IMR-90 (cell line): ENCODE measurements at regions not wholly inside any gene's neighbourhood (a gene's known extent, or its start where the extent isn't known, plus 50 kb on each side); places are given as distances from the start of the nearest gene placed in this dataset.

ENCODE experiments used
- CEBPB ChIP-seq: IDR thresholded peaks from 2 replicates; pipeline ENCODE4 v1.6.1; 2012; ENCODE audit warnings: low read depth, low read length, improper control_type of control experiment
- TF ChIP-seq, protein P1 (sequence below): conservative IDR thresholded peaks from 2 replicates; pipeline ENCODE4 v1.5.1; 2012; ENCODE audit warnings: mild to moderate bottlenecking, low read depth, low read length, improper control_type of control experiment

DNA sequence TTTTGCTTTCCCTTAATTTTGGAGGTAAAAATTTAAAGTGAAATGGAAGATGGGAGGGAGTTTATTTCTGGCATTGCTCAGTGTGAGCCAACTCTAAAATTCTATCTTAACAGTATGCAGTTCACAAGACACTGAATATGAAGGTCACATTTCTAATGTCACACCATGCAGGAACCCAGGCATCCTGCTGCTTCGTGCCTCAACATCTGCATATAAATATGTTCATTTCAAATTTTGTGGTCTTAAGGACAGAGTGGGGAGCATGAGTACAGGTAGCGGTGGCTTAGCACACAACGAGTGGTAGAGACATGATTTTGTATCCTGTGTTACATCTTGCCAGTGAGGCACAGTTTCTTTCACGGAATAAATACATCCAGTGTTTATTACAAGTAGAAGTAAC lies 102.4 kb downstream of the ARL4C start:
- TF ChIP-seq, protein P1, sequence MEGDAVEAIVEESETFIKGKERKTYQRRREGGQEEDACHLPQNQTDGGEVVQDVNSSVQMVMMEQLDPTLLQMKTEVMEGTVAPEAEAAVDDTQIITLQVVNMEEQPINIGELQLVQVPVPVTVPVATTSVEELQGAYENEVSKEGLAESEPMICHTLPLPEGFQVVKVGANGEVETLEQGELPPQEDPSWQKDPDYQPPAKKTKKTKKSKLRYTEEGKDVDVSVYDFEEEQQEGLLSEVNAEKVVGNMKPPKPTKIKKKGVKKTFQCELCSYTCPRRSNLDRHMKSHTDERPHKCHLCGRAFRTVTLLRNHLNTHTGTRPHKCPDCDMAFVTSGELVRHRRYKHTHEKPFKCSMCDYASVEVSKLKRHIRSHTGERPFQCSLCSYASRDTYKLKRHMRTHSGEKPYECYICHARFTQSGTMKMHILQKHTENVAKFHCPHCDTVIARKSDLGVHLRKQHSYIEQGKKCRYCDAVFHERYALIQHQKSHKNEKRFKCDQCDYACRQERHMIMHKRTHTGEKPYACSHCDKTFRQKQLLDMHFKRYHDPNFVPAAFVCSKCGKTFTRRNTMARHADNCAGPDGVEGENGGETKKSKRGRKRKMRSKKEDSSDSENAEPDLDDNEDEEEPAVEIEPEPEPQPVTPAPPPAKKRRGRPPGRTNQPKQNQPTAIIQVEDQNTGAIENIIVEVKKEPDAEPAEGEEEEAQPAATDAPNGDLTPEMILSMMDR: no peak
- TF ChIP-seq CEBPB: no peak
